Vagina (tissue), 2 donors: ENCODE measurements at regions not wholly inside any gene's neighbourhood (a gene's known extent, or its start where the extent isn't known, plus 50 kb on each side); places are given as distances from the start of the nearest gene placed in this dataset.

ENCODE experiments used
- DNase-seq, 2 donors: peaks; one replicate each; pipeline ENCODE4 v3.0.0-alpha.2; 2017; ENCODE audit errors: extremely low spot score in 2 of 2
- H3K27ac ChIP-seq: fragments of 200-600 bp; sonication (generic); one replicate; pipeline ENCODE4 v1.5.1; 2019
- H3K27me3 ChIP-seq: fragments of 200-600 bp; sonication (generic); one replicate; pipeline ENCODE4 v1.5.1; 2019
- H3K36me3 ChIP-seq, 2 donors: fragments of 200-600 bp; sonication (generic); one replicate each; pipeline ENCODE4 v1.5.1; 2017 to 2019
- H3K4me1 ChIP-seq: fragments of 200-600 bp; sonication (generic); one replicate; pipeline ENCODE4 v1.5.1; 2019
- H3K4me3 ChIP-seq, 2 donors: fragments of 200-600 bp; sonication (generic); 1 replicate in 1 of 2; 2 replicates in 1 of 2; pipeline ENCODE4 v1.5.1; 2016 to 2019
- H3K9me3 ChIP-seq: fragments of 200-600 bp; sonication (generic); one replicate; pipeline ENCODE4 v1.5.1; 2019
- CTCF ChIP-seq, 3 experiments: fragments of 450-650 bp in 2 of 3; fragments of 200-600 bp in 1 of 3; sonication (generic) in 1 of 3; IDR thresholded peaks; one replicate each; pipeline ENCODE4 v1.5.1; 2017 to 2019; ENCODE audit warnings: antibody characterized with exemption in 3 of 3, mild to moderate bottlenecking in 2 of 3, moderate library complexity in 2 of 3
- POLR2A ChIP-seq, 2 donors: fragments of 450-650 bp; IDR thresholded peaks; one replicate each; pipeline ENCODE4 v1.6.1; 2017; ENCODE audit warnings: antibody characterized with exemption in 2 of 2, mild to moderate bottlenecking in 2 of 2, moderate library complexity in 2 of 2
- POLR2AphosphoS5 ChIP-seq, 2 donors: sonication (generic); formaldehyde crosslinking; IDR thresholded peaks; one replicate each; pipeline ENCODE4 v1.9.0; 2017; ENCODE audit warnings: antibody characterized with exemption in 2 of 2, mild to moderate bottlenecking in 2 of 2, low read depth in 1 of 2; ENCODE audit not compliant: insufficient read depth in 1 of 2
- intact Hi-C: fragments of 100-400 bp; cut with DNase I; formaldehyde crosslinking; loops from one replicate; pipeline ENCODE4 v1.15.1; 2023

- no peak for TF ChIP-seq POLR2AphosphoS5 (IDR thresholded peaks at IDR 0.05; ENCODE audit: insufficient read depth in 1 of 2, low read depth in 1 of 2)
- no peak for TF ChIP-seq POLR2A (IDR thresholded peaks at IDR 0.05)
- no peak for TF ChIP-seq CTCF (IDR thresholded peaks at IDR 0.05)
- Histone ChIP-seq H3K9me3 (no peaks in the 10 kb centered on the region), H3K27me3 (no peaks in the 10 kb centered on the region), H3K27ac (no peak overlapping the region), H3K4me1 (no peaks in the 10 kb centered on the region), H3K36me3 (no peaks in the 10 kb centered on the region), H3K4me3 (no peak overlapping the region)
- intact Hi-C loops, result no loop called here
- DNase-seq, result no peak
These were observed 109.4 kb upstream of the ANO1 start for GRCh38 chr11:69968396-69969347.

GRCh38 chr11:69969890-69970784 is 108.0 kb upstream of the ANO1 start:
- Histone ChIP-seq H3K27ac (no peak overlapping the region), H3K9me3 (no peaks in the 10 kb centered on the region), H3K27me3 (no peaks in the 10 kb centered on the region), H3K4me3 (no peak overlapping the region), H3K36me3 (no peaks in the 10 kb centered on the region), H3K4me1 (no peaks in the 10 kb centered on the region)
- no peak for TF ChIP-seq POLR2A (IDR thresholded peaks at IDR 0.05)
- no peak for TF ChIP-seq CTCF (IDR thresholded peaks at IDR 0.05)
- no peak for TF ChIP-seq POLR2AphosphoS5 (IDR thresholded peaks at IDR 0.05; ENCODE audit: insufficient read depth in 1 of 2, low read depth in 1 of 2)
- DNase-seq, result no peak
- intact Hi-C loops, result no loop called here

GRCh38 chr11:69970785-69971535 is 107.2 kb upstream of the ANO1 start:
- intact Hi-C loops, result no loop called here
- no peaks in the 10 kb centered on the region for H3K27me3 ChIP-seq
- DNase-seq, result no peak
- TF ChIP-seq CTCF (IDR thresholded peaks at IDR 0.05) (no peak), POLR2A (IDR thresholded peaks at IDR 0.05) (no peak), POLR2AphosphoS5 (IDR thresholded peaks at IDR 0.05; ENCODE audit: insufficient read depth in 1 of 2, low read depth in 1 of 2) (no peak)
- no peak overlapping the region for H3K27ac ChIP-seq
- no peaks in the 10 kb centered on the region for H3K36me3 ChIP-seq
- no peaks in the 10 kb centered on the region for H3K4me1 ChIP-seq
- H3K9me3 ChIP-seq, result no peaks in the 10 kb centered on the region
- no peak overlapping the region for H3K4me3 ChIP-seq

- TF ChIP-seq CTCF (IDR thresholded peaks at IDR 0.05) (no peak), POLR2AphosphoS5 (IDR thresholded peaks at IDR 0.05; ENCODE audit: insufficient read depth in 1 of 2, low read depth in 1 of 2) (no peak), POLR2A (IDR thresholded peaks at IDR 0.05) (no peak)
- no peak overlapping the region for H3K4me3 ChIP-seq
- H3K4me1 ChIP-seq, result no peaks in the 10 kb centered on the region
- intact Hi-C loops, result no loop called here
- H3K36me3 ChIP-seq, result no peaks in the 10 kb centered on the region
- H3K27me3 ChIP-seq, result no peaks in the 10 kb centered on the region
- no peak overlapping the region for H3K27ac ChIP-seq
- no peaks in the 10 kb centered on the region for H3K9me3 ChIP-seq
- DNase-seq, result no peak
These were observed 106.4 kb upstream of the ANO1 start for GRCh38 chr11:69971741-69972140.
